Loucy (cell line): ENCODE measurements at regions not wholly inside any gene's neighbourhood (a gene's known extent, or its start where the extent isn't known, plus 50 kb on each side); places are given as distances from the start of the nearest gene placed in this dataset.

Experiments used
- H2AFZ ChIP-seq: fragments of 200-600 bp; sonication (generic); 2 replicates; pipeline ENCODE4 v1.6.0; 2016; ENCODE audit warnings: antibody characterized with exemption, mild to moderate bottlenecking, low read length, moderate library complexity
- H3F3A ChIP-seq: fragments of 200-600 bp; 2 replicates; pipeline ENCODE4 v1.6.0; 2016; ENCODE audit warnings: antibody characterized with exemption, low read depth, mild to moderate bottlenecking
- H3K27me3 ChIP-seq: fragments of 200-600 bp; sonication (generic); 2 replicates; pipeline ENCODE4 v1.6.1; 2014; ENCODE audit warnings: low read length, mild to moderate bottlenecking; ENCODE audit not compliant: insufficient read depth, poor library complexity, severe bottlenecking
- H3K36me3 ChIP-seq: fragments of 200-600 bp; sonication (generic); 2 replicates; pipeline ENCODE4 v1.6.1; 2016; ENCODE audit warnings: low read length; ENCODE audit not compliant: insufficient read depth
- H3K4me1 ChIP-seq: fragments of 200-600 bp; sonication (generic); 2 replicates; pipeline ENCODE4 v1.5.1; 2014; ENCODE audit warnings: low read length, mild to moderate bottlenecking; ENCODE audit not compliant: insufficient read depth, poor library complexity, severe bottlenecking
- H3K4me2 ChIP-seq: fragments of 200-600 bp; sonication (generic); 2 replicates; pipeline ENCODE4 v1.6.0; 2014; ENCODE audit warnings: antibody characterized with exemption, low read length, low read depth, mild to moderate bottlenecking; ENCODE audit not compliant: poor library complexity, severe bottlenecking
- H3K4me3 ChIP-seq: fragments of 200-600 bp; sonication (generic); 2 replicates; pipeline ENCODE4 v1.5.1; 2014; ENCODE audit warnings: low read length, mild to moderate bottlenecking, mixed read lengths; ENCODE audit not compliant: poor library complexity, severe bottlenecking
- H3K79me2 ChIP-seq: fragments of 200-600 bp; sonication (generic); 2 replicates; pipeline ENCODE4 v1.6.1; 2014; ENCODE audit warnings: low read length; ENCODE audit not compliant: insufficient read depth
- H3K9ac ChIP-seq: fragments of 200-600 bp; sonication (generic); 2 replicates; pipeline ENCODE4 v1.6.0; 2014; ENCODE audit warnings: mild to moderate bottlenecking, low read depth, low read length, moderate library complexity; ENCODE audit not compliant: poor library complexity, severe bottlenecking
- H3K9me2 ChIP-seq: fragments of 200-600 bp; sonication (generic); replicated peaks from 2 replicates; pipeline ENCODE4 v1.6.1; 2016; ENCODE audit warnings: low read depth, low read length, mixed read lengths
- H3K9me3 ChIP-seq: fragments of 200-600 bp; sonication (generic); 2 replicates; pipeline ENCODE4 v1.6.1; 2014; ENCODE audit warnings: mild to moderate bottlenecking, antibody characterized with exemption, low read length, low read depth; ENCODE audit not compliant: insufficient read depth
- H4K20me1 ChIP-seq: fragments of 200-600 bp; sonication (generic); 2 replicates; pipeline ENCODE4 v1.6.0; 2014; ENCODE audit warnings: antibody characterized with exemption, low read length, mild to moderate bottlenecking; ENCODE audit not compliant: insufficient read depth, poor library complexity, severe bottlenecking
- EZH2phosphoT487 ChIP-seq: fragments of 200-600 bp; IDR thresholded peaks from 2 replicates; pipeline ENCODE4 v1.6.1; 2018; ENCODE audit warnings: antibody characterized with exemption, mild to moderate bottlenecking, moderate library complexity, borderline replicate concordance
- TF ChIP-seq, protein P1 (sequence below): fragments of 200-600 bp; sonication (generic); conservative IDR thresholded peaks from 2 replicates; pipeline ENCODE4 v1.5.1; 2014; ENCODE audit warnings: mild to moderate bottlenecking, antibody characterized with exemption, low read length

DNA sequence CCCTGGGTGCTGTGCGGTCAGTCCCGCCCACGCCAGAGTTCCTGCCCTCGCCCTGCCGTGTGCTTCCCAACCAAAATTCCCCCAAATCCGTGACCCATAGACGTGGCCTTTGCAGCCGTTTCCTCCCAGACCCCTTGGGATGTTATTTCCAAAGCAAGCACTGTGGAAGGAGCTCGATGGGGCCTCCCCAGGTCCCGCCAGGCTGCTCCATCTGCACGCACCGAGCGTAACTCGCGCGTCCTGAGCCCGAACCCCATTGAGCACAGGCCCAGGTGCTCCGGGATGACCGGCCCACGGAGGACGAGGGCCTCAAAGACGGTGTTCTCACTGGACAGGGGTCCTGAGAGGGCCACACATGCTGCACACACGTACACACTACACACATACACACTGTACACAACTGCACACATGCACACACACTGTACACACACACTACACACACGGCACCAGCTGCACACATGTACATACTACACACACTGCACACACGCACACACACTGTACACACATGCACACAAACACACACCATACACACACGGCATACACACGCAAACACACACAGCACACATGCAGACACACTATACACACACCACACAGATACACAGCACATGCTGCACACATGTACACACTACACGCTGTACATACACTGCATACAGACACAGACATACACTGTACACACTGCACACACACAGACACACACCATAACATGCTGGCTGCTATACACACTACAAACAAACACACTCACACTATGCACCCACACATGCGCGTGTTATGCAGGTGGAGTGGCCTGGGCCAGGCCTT, 431.2 kb upstream of the SALL3 start:
- Histone ChIP-seq H4K20me1 (no peaks in the 10 kb centered on the region), H3K4me1 (no peaks in the 10 kb centered on the region), H3K79me2 (no peaks in the 10 kb centered on the region), H3K9me2 (no peaks in the 10 kb centered on the region), H2AFZ (no peak overlapping the region), H3K27me3 (no peaks in the 10 kb centered on the region), H3K4me2 (no peak overlapping the region), H3K9me3 (peaks cover 15% of the 10 kb centered on the region; the same call in 1 of the 2 replicates), H3K9ac (no peak overlapping the region), H3K36me3 (no peaks in the 10 kb centered on the region), H3F3A (no peaks in the 10 kb centered on the region), H3K4me3 (no peak overlapping the region)
- no peak for TF ChIP-seq EZH2phosphoT487
- TF ChIP-seq, protein P1, sequence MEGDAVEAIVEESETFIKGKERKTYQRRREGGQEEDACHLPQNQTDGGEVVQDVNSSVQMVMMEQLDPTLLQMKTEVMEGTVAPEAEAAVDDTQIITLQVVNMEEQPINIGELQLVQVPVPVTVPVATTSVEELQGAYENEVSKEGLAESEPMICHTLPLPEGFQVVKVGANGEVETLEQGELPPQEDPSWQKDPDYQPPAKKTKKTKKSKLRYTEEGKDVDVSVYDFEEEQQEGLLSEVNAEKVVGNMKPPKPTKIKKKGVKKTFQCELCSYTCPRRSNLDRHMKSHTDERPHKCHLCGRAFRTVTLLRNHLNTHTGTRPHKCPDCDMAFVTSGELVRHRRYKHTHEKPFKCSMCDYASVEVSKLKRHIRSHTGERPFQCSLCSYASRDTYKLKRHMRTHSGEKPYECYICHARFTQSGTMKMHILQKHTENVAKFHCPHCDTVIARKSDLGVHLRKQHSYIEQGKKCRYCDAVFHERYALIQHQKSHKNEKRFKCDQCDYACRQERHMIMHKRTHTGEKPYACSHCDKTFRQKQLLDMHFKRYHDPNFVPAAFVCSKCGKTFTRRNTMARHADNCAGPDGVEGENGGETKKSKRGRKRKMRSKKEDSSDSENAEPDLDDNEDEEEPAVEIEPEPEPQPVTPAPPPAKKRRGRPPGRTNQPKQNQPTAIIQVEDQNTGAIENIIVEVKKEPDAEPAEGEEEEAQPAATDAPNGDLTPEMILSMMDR = no peak

DNA sequence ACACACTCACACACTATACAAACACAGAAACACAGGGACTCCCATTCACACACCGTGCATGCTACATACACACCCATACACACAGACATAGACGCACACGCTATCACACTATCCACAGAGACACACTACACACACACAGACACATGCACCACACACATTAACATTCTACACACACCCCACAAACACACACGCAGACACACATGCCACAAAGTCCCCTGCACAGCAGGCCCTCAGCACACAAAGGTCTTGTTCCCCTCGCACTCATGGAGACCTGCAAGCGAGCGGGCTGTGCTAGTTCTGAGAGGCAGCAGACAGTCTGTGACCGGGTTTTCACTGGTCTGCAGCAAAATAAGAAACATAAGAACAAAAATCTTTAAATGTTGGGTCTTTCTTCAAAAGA, 429.6 kb upstream of the SALL3 start:
- Histone ChIP-seq H3F3A (no peaks in the 10 kb centered on the region), H3K36me3 (no peaks in the 10 kb centered on the region), H2AFZ (no peak overlapping the region), H3K9ac (no peak overlapping the region), H3K9me2 (no peaks in the 10 kb centered on the region), H4K20me1 (no peaks in the 10 kb centered on the region), H3K79me2 (no peaks in the 10 kb centered on the region), H3K9me3 (peaks cover 12% of the 10 kb centered on the region; the same call in 1 of the 2 replicates), H3K4me2 (no peak overlapping the region), H3K27me3 (no peaks in the 10 kb centered on the region), H3K4me3 (no peak overlapping the region), H3K4me1 (no peaks in the 10 kb centered on the region)
- no peak for TF ChIP-seq EZH2phosphoT487
- TF ChIP-seq, protein P1 = no peak

DNA sequence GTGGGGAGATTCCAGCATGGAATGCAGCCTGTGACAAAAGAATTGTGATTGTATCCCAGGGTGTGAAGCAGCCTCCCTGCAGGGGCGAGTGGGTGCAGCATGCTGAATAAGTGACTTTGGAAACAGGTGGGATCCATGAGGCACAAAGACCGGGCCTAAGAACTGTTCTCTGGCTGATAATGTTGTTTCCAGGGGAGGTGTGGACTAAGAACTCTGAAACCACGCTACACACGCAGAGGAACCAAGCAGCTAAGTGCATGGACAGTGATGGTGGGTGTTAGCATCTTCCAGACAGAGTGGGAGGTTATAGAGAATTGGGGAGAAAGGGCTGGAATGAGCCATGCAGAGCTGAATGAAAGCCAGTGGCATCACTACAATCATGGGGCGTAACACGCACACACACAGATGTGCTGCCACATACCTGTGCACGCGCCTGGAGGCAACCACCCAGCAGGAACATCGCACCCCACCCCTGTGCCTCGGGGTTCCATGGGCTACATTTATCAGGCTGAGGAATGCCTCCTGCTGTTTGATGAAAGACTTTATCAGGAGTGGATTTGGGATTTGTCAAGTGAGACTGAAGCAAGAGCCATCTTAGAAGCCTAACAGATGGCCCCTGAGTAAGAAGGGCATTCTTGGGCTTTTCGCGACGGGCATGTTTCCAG, 424.5 kb upstream of the SALL3 start:
- Histone ChIP-seq H3K9ac (no peak overlapping the region), H4K20me1 (no peaks in the 10 kb centered on the region), H3K9me2 (no peaks in the 10 kb centered on the region), H3K36me3 (no peaks in the 10 kb centered on the region), H3F3A (no peaks in the 10 kb centered on the region), H3K4me1 (no peaks in the 10 kb centered on the region), H3K27me3 (no peaks in the 10 kb centered on the region), H3K79me2 (no peaks in the 10 kb centered on the region), H3K4me3 (no peak overlapping the region), H3K9me3 (peaks cover 14% of the 10 kb centered on the region; the same call in 1 of the 2 replicates), H2AFZ (no peak overlapping the region), H3K4me2 (no peak overlapping the region)
- no peak for TF ChIP-seq EZH2phosphoT487
- TF ChIP-seq, protein P1 = no peak
